NCI-H82 treated with DMSO at 0.1 percent for 48 hours (cell line): ENCODE measurements at regions not wholly inside any gene's neighbourhood (a gene's known extent, or its start where the extent isn't known, plus 50 kb on each side); places are given as distances from the start of the nearest gene placed in this dataset.

Source experiments
- DNase-seq: peaks from one replicate; lab custom pipeline; 2025; ENCODE audit not compliant: unreplicated experiment; lab: John Stamatoyannopoulos, UW

GRCh38 chr16:19361587-19361986 is 56.1 kb upstream of the TMC5 start:
- DNase-seq, result no peak

GRCh38 chr16:19363740-19364139 is 53.9 kb upstream of the TMC5 start:
- DNase-seq, result no peak

- no peak for DNase-seq
Observed at GRCh38 chr16:19365486-19365885, 52.2 kb upstream of the TMC5 start.

GRCh38 chr16:19366391-19366790 is 51.3 kb upstream of the TMC5 start:
- DNase-seq, result peak; percentile 63

- DNase-seq, result no peak
Observed at GRCh38 chr16:19367335-19367734, 50.3 kb upstream of the TMC5 start.
